ENCODE measurements at regions not wholly inside any gene's neighbourhood (a gene's known extent, or its start where the extent isn't known, plus 50 kb on each side); places are given as distances from the start of the nearest gene placed in this dataset.

DNA sequence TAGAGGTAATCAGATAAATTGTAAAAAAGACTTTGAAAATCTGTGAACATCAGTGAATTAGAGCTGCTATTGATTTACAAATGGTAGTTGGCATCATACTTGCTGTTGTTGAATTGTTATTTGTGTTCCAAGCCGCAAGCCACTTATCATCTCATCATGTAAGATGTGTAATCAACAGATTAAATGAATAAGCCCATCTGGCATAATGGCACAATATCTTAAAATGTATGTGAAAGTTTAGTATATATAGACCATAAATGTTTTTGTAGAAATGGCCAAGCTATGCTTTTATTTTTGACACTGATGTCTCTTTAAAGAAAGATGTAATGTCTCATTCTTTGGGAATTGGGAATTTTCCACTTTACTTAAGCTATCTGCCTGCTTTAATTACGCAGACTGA is 682.6 kb upstream of the GNPDA2 start:
- no peak overlapping the region for H3K27ac ChIP-seq
- no peak for TF ChIP-seq ZFX (IDR thresholded peaks at IDR 0.05)
- TF ChIP-seq CTCF (conservative IDR thresholded peaks at IDR 0.05), result no peak

DNA sequence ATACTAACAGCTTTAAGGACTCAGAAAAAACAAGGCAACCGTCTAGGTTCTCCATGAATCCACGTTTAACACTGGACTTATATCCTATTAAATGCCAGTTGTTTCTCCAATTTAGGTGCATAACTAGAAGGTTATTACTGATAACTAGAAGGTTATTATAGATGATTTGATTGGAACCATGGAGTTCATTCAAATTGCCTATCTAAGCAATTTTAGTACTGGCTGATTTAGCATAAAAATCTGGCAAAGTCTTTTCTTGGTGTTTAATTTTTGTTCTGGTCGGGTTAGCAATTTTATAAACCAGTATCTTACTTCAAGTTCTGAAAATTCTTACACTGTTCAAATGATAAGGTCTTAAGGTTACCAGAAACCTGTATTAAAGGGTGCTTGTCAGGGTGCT is 672.8 kb upstream of the GNPDA2 start:
- H3K27ac ChIP-seq, result no peak overlapping the region
- no peak for TF ChIP-seq ZFX (IDR thresholded peaks at IDR 0.05)
- no peak for TF ChIP-seq CTCF (conservative IDR thresholded peaks at IDR 0.05)

DNA sequence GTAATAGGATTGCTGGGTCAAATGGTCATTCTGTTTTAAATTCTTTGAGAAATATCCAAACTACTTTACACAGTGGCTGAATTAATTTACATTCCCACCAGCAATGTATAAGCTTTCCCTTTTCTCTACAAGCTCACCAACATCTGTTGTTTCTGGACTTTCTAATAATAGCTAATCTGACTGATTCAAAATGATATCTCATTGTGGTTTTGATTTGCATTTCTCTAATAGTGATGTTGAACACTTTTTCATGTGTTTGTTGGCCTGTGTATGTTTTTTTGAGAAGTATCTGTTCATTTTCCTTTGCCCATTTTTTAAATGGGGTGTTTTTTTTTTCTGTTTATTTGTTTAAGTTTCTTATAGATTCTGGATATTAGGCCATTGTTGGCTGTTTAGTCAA is 659.0 kb upstream of the GNPDA2 start:
- TF ChIP-seq ZFX (IDR thresholded peaks at IDR 0.05) (no peak), CTCF (conservative IDR thresholded peaks at IDR 0.05) (no peak)
- no peak overlapping the region for H3K27ac ChIP-seq

DNA sequence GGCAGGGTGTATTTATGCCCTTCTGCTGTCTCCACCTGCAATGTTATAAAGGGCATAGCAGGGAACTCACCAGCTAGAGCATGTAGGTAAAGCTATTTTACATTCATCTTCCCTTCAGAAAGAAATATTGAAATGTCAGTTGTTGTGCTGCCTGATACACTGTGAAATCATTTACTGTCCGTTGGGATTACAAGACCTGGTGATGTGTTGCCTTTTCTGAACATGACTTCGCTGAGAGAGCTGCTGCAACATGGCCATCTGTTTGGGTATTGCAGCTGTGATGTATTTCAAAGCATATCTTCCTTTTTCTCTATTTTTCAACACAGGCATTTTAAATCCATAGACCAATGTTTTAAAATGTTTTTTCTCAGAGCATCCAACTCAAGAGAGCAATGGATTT is 644.1 kb upstream of the GNPDA2 start:
- TF ChIP-seq ZFX (IDR thresholded peaks at IDR 0.05), result no peak
- TF ChIP-seq CTCF (conservative IDR thresholded peaks at IDR 0.05), result no peak
- no peak overlapping the region for H3K27ac ChIP-seq

- TF ChIP-seq CTCF (conservative IDR thresholded peaks at IDR 0.05) (no peak), ZFX (IDR thresholded peaks at IDR 0.05) (no peak)
- H3K27ac ChIP-seq, result no peak overlapping the region
Observed at GRCh38 chr4:45368832-45369231, 642.5 kb upstream of the GNPDA2 start.

DNA sequence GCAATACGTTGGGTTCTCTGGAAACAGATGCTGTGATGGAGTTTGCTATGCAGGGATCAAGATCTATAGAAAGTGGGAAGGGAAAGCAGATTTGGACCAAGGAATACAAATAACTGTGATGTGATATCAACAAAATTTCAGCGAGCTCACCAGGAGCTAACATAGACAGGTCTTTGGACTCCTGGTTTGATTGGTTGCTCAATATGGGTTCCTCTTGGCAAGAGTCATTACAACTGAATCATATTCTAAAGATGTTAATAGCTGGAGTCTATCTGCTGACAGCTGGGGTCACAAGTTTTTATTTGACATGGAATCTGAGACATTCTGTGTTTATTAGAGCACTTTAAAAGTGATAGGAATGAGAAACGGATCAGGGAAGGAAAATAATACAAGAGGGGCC is 637.6 kb upstream of the GNPDA2 start:
- no peak overlapping the region for H3K27ac ChIP-seq
- no peak for TF ChIP-seq CTCF (conservative IDR thresholded peaks at IDR 0.05)
- TF ChIP-seq ZFX (IDR thresholded peaks at IDR 0.05), result no peak

DNA sequence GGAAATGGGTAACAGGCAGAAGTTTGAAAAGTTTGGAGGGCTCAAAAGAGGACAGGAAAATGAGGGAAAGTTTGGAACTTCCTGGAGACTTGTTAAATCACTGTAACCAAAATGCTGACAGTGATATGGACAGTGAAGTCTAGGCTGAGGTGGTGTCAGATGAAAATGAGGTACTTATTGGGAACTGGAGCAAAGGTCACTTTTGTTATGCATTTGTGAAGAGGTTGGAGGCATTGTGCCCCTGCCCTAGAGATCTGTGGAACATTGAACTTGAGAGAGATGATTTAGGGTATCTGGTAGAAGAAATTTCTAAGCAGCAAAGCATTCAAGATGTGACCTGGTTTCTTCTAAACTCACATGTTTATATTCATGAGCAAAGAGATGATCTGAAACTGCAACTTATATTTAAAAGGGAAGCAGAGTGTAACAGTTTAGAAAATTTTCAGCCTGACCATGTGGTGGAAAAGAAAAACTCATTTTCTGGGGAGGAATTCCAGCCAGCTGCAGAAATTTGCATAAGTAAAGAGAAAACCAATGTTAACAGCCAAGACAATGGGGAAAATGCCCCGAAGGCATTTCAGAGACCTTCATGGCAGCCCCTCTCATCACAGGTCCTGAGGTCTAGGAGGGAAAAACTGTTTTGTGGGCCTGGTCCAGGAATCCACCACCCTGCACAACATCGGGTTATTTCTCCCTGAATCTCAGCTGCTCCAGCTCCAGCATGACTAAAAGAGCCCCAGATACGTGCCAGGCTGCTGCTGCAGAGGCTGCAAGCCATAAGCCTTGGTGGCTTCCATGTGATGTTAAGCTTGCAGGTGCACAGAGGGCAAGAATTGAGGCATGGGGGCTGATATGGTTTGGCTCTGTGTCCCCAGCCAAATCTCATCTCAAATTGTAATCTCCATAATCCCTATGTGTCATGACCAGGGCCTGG is 632.5 kb upstream of the GNPDA2 start:
- TF ChIP-seq ZFX (IDR thresholded peaks at IDR 0.05) (no peak), CTCF (conservative IDR thresholded peaks at IDR 0.05) (no peak)

More for the DNA sequence above, 632.5 kb upstream of the GNPDA2 start:
- no peak overlapping the region for H3K27ac ChIP-seq
